CD14-positive monocyte (primary cell): ENCODE measurements at regions not wholly inside any gene's neighbourhood (a gene's known extent, or its start where the extent isn't known, plus 50 kb on each side); places are given as distances from the start of the nearest gene placed in this dataset.

Source experiments
- DNase-seq, 3 donors: peaks; one replicate each; pipeline ENCODE4 v3.0.0-alpha.2; 2011 to 2022
- H2AFZ ChIP-seq: 2 replicates; pipeline ENCODE4 v1.6.0; 2012; ENCODE audit warnings: mild to moderate bottlenecking, low read depth, low read length, inconsistent platforms; ENCODE audit not compliant: insufficient read depth, poor library complexity, severe bottlenecking
- H3K27ac ChIP-seq, 2 donors: 1 replicate in 1 of 2; 2 replicates in 1 of 2; pipeline ENCODE4 v1.5.1; 2012 to 2013; ENCODE audit warnings: low read length in 2 of 2, control low read depth in 1 of 2, inconsistent platforms in 1 of 2, low read depth in 1 of 2, mild to moderate bottlenecking in 1 of 2
- H3K27me3 ChIP-seq, 2 donors: one replicate each; pipeline versions ENCODE4 v1.6.0 to v1.6.1; 2011 to 2013; ENCODE audit warnings: low read length in 2 of 2; ENCODE audit not compliant: control insufficient read depth in 2 of 2, insufficient read depth in 2 of 2
- H3K36me3 ChIP-seq, 2 donors: replicated peaks in 1 of 2; 1 replicate in 1 of 2; 2 replicates in 1 of 2; pipeline versions ENCODE4 v1.5.1 to v1.6.1; 2012 to 2013; ENCODE audit warnings: low read length in 2 of 2, control low read depth in 1 of 2, inconsistent platforms in 1 of 2, mild to moderate bottlenecking in 1 of 2; ENCODE audit not compliant: insufficient read depth in 2 of 2, control insufficient read depth in 1 of 2
- H3K4me1 ChIP-seq, 2 donors: 1 replicate in 1 of 2; 2 replicates in 1 of 2; pipeline versions ENCODE4 v1.5.1 to v1.6.1; 2012 to 2013; ENCODE audit warnings: low read length in 2 of 2, control low read depth in 1 of 2, inconsistent platforms in 1 of 2, mild to moderate bottlenecking in 1 of 2, moderate library complexity in 1 of 2; ENCODE audit not compliant: insufficient read depth in 2 of 2, control insufficient read depth in 1 of 2
- H3K4me2 ChIP-seq: replicated peaks from 2 replicates; pipeline ENCODE3; 2012; ENCODE audit warnings: low read length, moderate library complexity, mild to moderate bottlenecking; ENCODE audit not compliant: poor library complexity, severe bottlenecking; ENCODE audit errors: extremely low read depth
- H3K4me3 ChIP-seq, 3 experiments: fragments of 200-600 bp in 1 of 3; sonication (generic) in 1 of 3; replicated peaks in 1 of 3; 1 replicate in 2 of 3; 2 replicates in 1 of 3; pipeline ENCODE4 v1.5.1; 2011 to 2013; ENCODE audit warnings: low read length in 3 of 3, mild to moderate bottlenecking in 3 of 3, control low read depth in 2 of 3, low read depth in 2 of 3, inconsistent platforms in 1 of 3, moderate library complexity in 1 of 3
- H3K79me2 ChIP-seq: 2 replicates; pipeline ENCODE4 v1.6.0; 2012; ENCODE audit warnings: mild to moderate bottlenecking, control low read depth, inconsistent platforms, low read length, moderate library complexity; ENCODE audit not compliant: insufficient read depth
- H3K9ac ChIP-seq: 2 replicates; pipeline ENCODE4 v1.6.0; 2017; ENCODE audit warnings: low read length, mild to moderate bottlenecking; ENCODE audit not compliant: insufficient read depth, poor library complexity, severe bottlenecking
- H3K9me3 ChIP-seq, 2 donors: replicated peaks in 1 of 2; 1 replicate in 1 of 2; 2 replicates in 1 of 2; pipeline versions ENCODE4 v1.5.1 to v1.6.1; 2012 to 2013; ENCODE audit warnings: low read length in 2 of 2, control low read depth in 1 of 2; ENCODE audit not compliant: control insufficient read depth in 1 of 2, insufficient read depth in 1 of 2
- H4K20me1 ChIP-seq: 2 replicates; pipeline ENCODE4 v1.6.0; 2012; ENCODE audit warnings: mild to moderate bottlenecking, low read length, control low read depth, moderate library complexity; ENCODE audit not compliant: insufficient read depth
- H3K27ac Mint-ChIP-seq, 7 donors: one replicate each; pipeline ENCODE4 v1.8.0; 2020; ENCODE audit warnings: mild to moderate bottlenecking in 7 of 7, mixed read lengths in 7 of 7, moderate library complexity in 6 of 7, inconsistent platforms in 2 of 7
- H3K27me3 Mint-ChIP-seq, 3 donors: one replicate each; pipeline ENCODE4 v1.8.0; 2021 to 2022; ENCODE audit warnings: low read depth in 3 of 3, mild to moderate bottlenecking in 3 of 3, mixed read lengths in 3 of 3, moderate library complexity in 3 of 3, inconsistent platforms in 1 of 3
- H3K36me3 Mint-ChIP-seq, 2 donors: one replicate each; pipeline ENCODE4 v1.8.0; 2020; ENCODE audit warnings: mixed read lengths in 2 of 2, inconsistent platforms in 1 of 2, mild to moderate bottlenecking in 1 of 2
- H3K4me1 Mint-ChIP-seq: one replicate; pipeline ENCODE4 v1.8.0; 2020; ENCODE audit warnings: mild to moderate bottlenecking, mixed read lengths
- H3K4me3 Mint-ChIP-seq, 2 donors: one replicate each; pipeline ENCODE4 v1.8.0; 2020; ENCODE audit warnings: mild to moderate bottlenecking in 2 of 2, mixed read lengths in 2 of 2, moderate library complexity in 1 of 2
- H3K9me3 Mint-ChIP-seq, 7 donors: one replicate each; pipeline ENCODE4 v1.8.0; 2020 to 2022; ENCODE audit warnings: mixed read lengths in 7 of 7, mild to moderate bottlenecking in 6 of 7, moderate library complexity in 6 of 7, inconsistent platforms in 2 of 7
- CTCF ChIP-seq: fragments of 200-600 bp; IDR thresholded peaks from one replicate; pipeline ENCODE4 v1.8.0; 2022; ENCODE audit warnings: antibody characterized with exemption, mild to moderate bottlenecking
- WGBS: methylation state at CpG from one replicate; pipeline ENCODE4 v1.1.5; 2013; ENCODE audit warnings: missing lambda C conversion rate; ENCODE audit not compliant: insufficient coverage; 5-methylcytosine and 5-hydroxymethylcytosine counted together
- intact Hi-C, 2 donors: fragments of 100-400 bp; cut with micrococcal nuclease; formaldehyde crosslinking; loops; one replicate each; pipeline versions ENCODE4 v1.15.0 to v1.15.1; 2023

- Histone ChIP-seq H3K79me2 (no peaks in the 10 kb centered on the region), H3K27me3 (no peaks in the 10 kb centered on the region), H3K9ac (no peak overlapping the region), H3K4me1 (no peaks in the 10 kb centered on the region), H2AFZ (no peak overlapping the region), H3K4me3 (no peak overlapping the region), H4K20me1 (no peaks in the 10 kb centered on the region), H3K36me3 (no peaks in the 10 kb centered on the region), H3K27ac (no peak overlapping the region), H3K4me2 (no peak overlapping the region), H3K9me3 (no peaks in the 10 kb centered on the region)
- no peak overlapping the region for H3K27ac Mint-ChIP-seq
- WGBS, result no CpG with 5 or more reads among the region's 1 CpG
- TF ChIP-seq CTCF, result no peak
- no peaks in the 10 kb centered on the region for H3K9me3 Mint-ChIP-seq
- H3K36me3 Mint-ChIP-seq, result no peaks in the 10 kb centered on the region
- no peaks in the 10 kb centered on the region for H3K4me1 Mint-ChIP-seq
- no peak overlapping the region for H3K4me3 Mint-ChIP-seq
- DNase-seq, result no peak
- intact Hi-C loops, result loop anchor here (2.0 to 5.0 kb wide), 2 partner anchors 599 to 601 kb away; no protein-coding TSS in a partner anchor
- no peaks in the 10 kb centered on the region for H3K27me3 Mint-ChIP-seq
Observed at GRCh38 chr7:32346253-32346652, 143.9 kb downstream of the LSM5 start.

DNA sequence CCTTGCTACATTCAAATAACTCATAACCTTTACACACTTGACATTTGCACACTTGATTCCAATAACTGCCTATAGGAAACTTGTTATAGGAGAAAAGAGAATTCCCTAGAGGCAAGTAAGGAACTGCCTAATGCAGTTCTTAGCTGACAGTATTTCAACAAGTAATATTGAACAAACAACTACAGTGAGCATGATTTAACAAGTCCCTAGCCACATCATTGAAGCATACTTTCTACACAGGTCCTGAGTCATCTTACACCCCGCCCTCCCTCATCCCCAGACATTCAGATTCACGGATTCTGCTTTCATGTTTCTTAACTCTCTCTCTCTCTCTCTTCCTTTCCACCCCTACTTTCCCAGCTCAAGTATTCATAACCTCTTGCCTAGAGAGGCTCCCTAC, 153.5 kb downstream of the LSM5 start:
- Histone ChIP-seq H3K9me3 (no peaks in the 10 kb centered on the region), H3K27me3 (no peaks in the 10 kb centered on the region), H3K4me2 (no peak overlapping the region), H3K4me1 (no peaks in the 10 kb centered on the region), H3K27ac (no peak overlapping the region), H3K36me3 (no peaks in the 10 kb centered on the region), H2AFZ (no peak overlapping the region), H4K20me1 (no peaks in the 10 kb centered on the region), H3K4me3 (no peak overlapping the region), H3K79me2 (no peaks in the 10 kb centered on the region), H3K9ac (no peak overlapping the region)
- no peak for TF ChIP-seq CTCF
- WGBS, result 50% methylated on average over 2 of the region's 2 CpGs
- H3K4me1 Mint-ChIP-seq, result no peaks in the 10 kb centered on the region
- no peak for DNase-seq
- H3K36me3 Mint-ChIP-seq, result no peaks in the 10 kb centered on the region
- peaks cover 2 to 7% (median 4%) of the 10 kb centered on the region in 7 donors for H3K9me3 Mint-ChIP-seq
- intact Hi-C loops, result no loop called here
- no peak overlapping the region for H3K4me3 Mint-ChIP-seq
- H3K27ac Mint-ChIP-seq, result no peak overlapping the region
- peaks cover 1 to 11% (median 2%) of the 10 kb centered on the region in 3 donors for H3K27me3 Mint-ChIP-seq
